ENCODE measurements at regions not wholly inside any gene's neighbourhood (a gene's known extent, or its start where the extent isn't known, plus 50 kb on each side); places are given as distances from the start of the nearest gene placed in this dataset.

DNA sequence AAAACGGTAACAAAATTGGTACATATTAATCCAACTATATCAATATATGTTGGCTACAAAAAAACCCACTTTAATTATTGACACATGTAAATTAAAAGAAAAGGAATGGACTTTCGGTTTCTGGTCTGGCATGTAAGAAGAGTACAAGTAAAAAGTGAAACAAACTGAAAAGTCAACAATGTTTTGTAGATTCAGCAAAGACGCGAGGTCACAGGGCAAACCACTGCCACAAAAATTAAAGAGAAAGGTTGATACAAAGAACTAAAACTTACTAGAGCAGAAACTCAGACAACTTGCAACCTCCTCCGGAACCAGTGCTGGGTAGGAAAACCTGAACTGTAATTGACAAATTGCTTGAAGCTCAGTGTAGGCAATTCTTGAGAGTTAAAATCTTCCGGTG lies 110.6 kb upstream of the ARPP21 start:
- FAIRE-seq, result no peak

DNA sequence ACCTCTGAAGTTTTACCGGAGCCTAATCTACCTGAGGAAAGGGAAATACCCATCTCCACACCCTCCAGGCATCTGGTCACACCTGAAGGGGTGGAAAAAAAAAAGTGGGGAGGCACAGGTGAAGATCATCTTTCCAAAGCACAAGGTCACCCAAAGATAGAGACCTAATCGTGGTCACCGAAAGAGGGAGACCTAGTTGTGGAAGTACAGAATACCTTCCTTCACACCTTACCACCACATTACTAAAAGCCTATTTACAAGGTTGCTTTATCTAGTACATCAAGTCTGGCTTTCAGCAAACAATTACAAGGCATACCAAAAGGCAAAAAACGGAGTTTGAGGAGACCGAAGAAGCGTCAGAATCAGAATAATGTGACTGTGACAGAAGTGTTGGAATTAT lies 110.0 kb upstream of the ARPP21 start:
- FAIRE-seq, result no peak

DNA sequence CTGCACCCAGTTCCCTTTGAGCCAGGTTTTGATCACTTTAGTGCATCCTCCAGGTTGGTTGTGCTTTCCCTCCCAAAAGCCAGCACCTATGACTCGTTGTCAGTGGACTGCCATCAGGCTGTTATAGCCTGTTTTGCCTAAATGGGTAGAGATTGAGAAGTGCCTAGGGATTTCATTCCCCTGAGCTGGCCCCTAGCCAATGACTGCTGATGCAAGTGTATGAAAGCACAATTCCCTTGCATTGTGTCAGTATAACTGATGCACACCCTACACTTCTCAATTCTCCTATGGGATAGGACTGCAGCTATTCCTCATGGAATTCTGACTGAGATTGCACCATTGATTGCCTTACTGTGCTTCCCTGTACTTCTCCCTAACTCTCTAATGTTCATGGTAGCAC lies 102.1 kb upstream of the ARPP21 start:
- FAIRE-seq, result no peak

DNA sequence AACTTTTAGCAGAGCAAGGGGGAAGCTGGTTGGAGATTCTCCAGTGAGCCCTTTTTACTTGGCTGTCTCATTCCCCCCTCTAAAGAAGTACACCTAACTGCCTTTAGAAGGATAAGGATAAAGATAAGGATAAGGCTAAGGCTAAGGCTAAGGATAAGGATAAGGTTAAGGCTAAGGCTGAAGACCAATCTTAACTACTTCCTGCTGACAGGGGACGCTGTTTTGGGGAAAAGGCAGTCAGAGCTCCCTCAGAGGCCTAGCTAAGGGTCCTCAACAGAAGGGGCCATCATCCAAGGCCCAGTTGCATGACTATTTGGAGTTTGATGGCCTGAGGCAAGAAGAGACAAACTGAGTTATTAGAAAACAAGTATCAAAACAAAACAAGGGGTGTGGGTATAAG lies 94.3 kb upstream of the ARPP21 start:
- no peak for FAIRE-seq

DNA sequence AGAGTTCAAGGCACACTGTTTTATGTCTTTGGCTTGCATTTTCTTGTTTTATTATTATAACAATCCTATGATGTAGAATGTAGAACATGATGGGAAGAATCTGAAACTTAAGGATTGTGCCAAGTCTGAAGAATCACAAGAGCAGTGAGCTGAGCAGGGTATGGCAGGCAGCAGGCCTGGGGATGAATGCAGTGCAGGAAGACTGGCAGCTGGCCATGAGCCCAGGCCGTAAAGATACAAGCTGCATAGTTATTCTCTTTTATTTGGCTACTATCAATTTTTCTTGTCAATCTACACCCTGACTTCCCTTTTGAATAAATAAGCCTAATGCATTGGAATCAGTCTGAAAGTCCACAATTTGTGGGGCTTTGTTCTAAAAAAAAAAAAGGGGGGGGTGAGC lies 89.6 kb upstream of the ARPP21 start:
- FAIRE-seq, result no peak

DNA sequence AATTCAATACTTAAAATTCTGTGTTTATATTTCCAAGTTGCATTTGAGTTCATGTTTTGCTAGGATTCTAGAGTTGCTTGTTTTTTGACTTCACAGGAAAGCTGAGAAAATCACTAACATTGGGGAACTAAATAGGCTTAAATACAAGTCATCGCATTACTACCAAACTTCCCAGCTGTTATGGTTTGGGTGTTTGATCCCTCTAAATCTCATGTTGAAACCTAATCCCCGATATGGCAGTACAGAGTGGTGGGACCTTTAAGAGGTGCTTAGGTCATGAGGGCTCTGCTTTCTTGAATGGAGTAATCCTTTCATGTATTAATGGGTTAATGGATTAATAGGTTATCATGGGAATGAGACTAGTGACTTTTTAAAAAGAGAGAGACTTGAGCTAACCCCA lies 77.2 kb upstream of the ARPP21 start:
- FAIRE-seq, result no peak

DNA sequence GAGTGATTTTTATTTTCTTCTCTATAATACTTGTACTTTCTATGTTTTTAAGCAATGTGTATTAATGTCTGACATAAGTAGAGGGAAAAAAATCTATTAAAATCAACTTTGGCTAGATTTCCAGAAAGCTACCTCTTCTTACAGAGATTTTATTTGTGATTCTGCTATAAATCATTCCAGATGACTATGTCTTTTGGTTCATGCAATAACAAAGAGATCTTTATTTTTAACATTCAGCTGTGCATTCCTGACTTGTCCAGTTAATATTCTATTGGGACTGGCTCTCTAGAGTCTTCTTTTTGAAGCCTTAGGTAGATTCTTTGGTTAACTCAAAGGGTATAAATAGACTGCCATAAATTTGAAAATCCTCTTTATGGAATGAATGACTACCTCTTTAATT lies 74.3 kb upstream of the ARPP21 start:
- FAIRE-seq, result no peak

Data from G401.6 (cell line).